WTC11 (cell line): ENCODE measurements at regions not wholly inside any gene's neighbourhood (a gene's known extent, or its start where the extent isn't known, plus 50 kb on each side); places are given as distances from the start of the nearest gene placed in this dataset.

Source experiments
- ATAC-seq: fragments of 200-7000 bp; cut with Tn5 transposase; 2 replicates; pipeline ENCODE4 v1.10.0; 2021; ENCODE audit warnings: mild to moderate bottlenecking, moderate library complexity
- CTCF ChIA-PET: fragments of 300-600 bp; sonication (Branson Sonifier 250); formaldehyde crosslinking; loops from one replicate; lab custom pipeline; 2021; ENCODE audit warnings: antibody characterized with exemption; lab: Charles Lee
- POLR2A ChIA-PET: fragments of 350-600 bp; sonication (Branson Sonifier 250); formaldehyde crosslinking; loops from one replicate; lab custom pipeline; 2021; ENCODE audit warnings: antibody characterized with exemption; lab: Charles Lee
- DNase-seq: peaks from one replicate; pipeline ENCODE4 v3.0.0; 2021; ENCODE audit warnings: low spot score
- H3K27ac Mint-ChIP-seq: 2 replicates; pipeline ENCODE4 v1.8.0; 2021; ENCODE audit warnings: mixed read lengths
- H3K27me3 Mint-ChIP-seq: 2 replicates; pipeline ENCODE4 v1.8.0; 2021; ENCODE audit warnings: low read depth, mild to moderate bottlenecking, moderate library complexity, mixed read lengths
- H3K36me3 Mint-ChIP-seq: 2 replicates; pipeline ENCODE4 v1.8.0; 2021; ENCODE audit warnings: mixed read lengths
- H3K4me1 Mint-ChIP-seq: 2 replicates; pipeline ENCODE4 v1.8.0; 2022; ENCODE audit warnings: mixed read lengths
- H3K4me3 Mint-ChIP-seq: 2 replicates; pipeline ENCODE4 v1.8.0; 2021; ENCODE audit warnings: mild to moderate bottlenecking, moderate library complexity, mixed read lengths
- H3K9me3 Mint-ChIP-seq: 2 replicates; pipeline ENCODE4 v1.8.0; 2021; ENCODE audit warnings: mixed read lengths
- ERG ChIP-seq: fragments of 250-450 bp; sonication (Bioruptor Pico); IDR thresholded peaks from 2 replicates; pipeline ENCODE4 v1.8.0; 2021; ENCODE audit warnings: mild to moderate bottlenecking
- ETV6 ChIP-seq: sonication (generic); formaldehyde crosslinking; IDR thresholded peaks from 2 replicates; pipeline ENCODE4 v1.8.1; 2022; ENCODE audit warnings: mild to moderate bottlenecking, missing genetic modification reagents
- FOXK1 ChIP-seq: sonication (generic); formaldehyde crosslinking; IDR thresholded peaks from 2 replicates; pipeline ENCODE4 v1.8.0; 2022; ENCODE audit warnings: mild to moderate bottlenecking, moderate library complexity, missing genetic modification reagents
- GTF2I ChIP-seq: fragments of 250-450 bp; sonication (Bioruptor Pico); conservative IDR thresholded peaks from 2 replicates; pipeline ENCODE4 v1.4.0; 2021; ENCODE audit warnings: mild to moderate bottlenecking
- HMGXB4 ChIP-seq: sonication (generic); formaldehyde crosslinking; IDR thresholded peaks from 2 replicates; pipeline ENCODE4 v1.8.1; 2023; ENCODE audit warnings: mild to moderate bottlenecking, moderate library complexity, missing genetic modification reagents
- IRF2 ChIP-seq: sonication (generic); formaldehyde crosslinking; IDR thresholded peaks from 2 replicates; pipeline ENCODE4 v1.8.0; 2022; ENCODE audit warnings: low read depth, missing genetic modification reagents, borderline replicate concordance
- NFATC4 ChIP-seq: fragments of 250-450 bp; sonication (Bioruptor Pico); IDR thresholded peaks from 2 replicates; pipeline ENCODE4 v1.9.0; 2021; ENCODE audit warnings: mild to moderate bottlenecking
- RORB ChIP-seq: fragments of 250-450 bp; sonication (Bioruptor Pico); IDR thresholded peaks from 2 replicates; pipeline ENCODE4 v1.9.0; 2021; ENCODE audit warnings: mild to moderate bottlenecking
- SOX15 ChIP-seq: fragments of 250-450 bp; sonication (Bioruptor Pico); IDR thresholded peaks from 2 replicates; pipeline ENCODE4 v1.9.0; 2021; ENCODE audit warnings: mild to moderate bottlenecking
- SP1 ChIP-seq: sonication (generic); formaldehyde crosslinking; conservative IDR thresholded peaks from 2 replicates; pipeline ENCODE4 v1.8.1; 2022; ENCODE audit warnings: missing genetic modification reagents
- ZNF121 ChIP-seq: sonication (generic); formaldehyde crosslinking; IDR thresholded peaks from 2 replicates; pipeline ENCODE4 v1.8.0; 2023; ENCODE audit warnings: missing genetic modification reagents
- ZNF219 ChIP-seq: sonication (generic); formaldehyde crosslinking; IDR thresholded peaks from 2 replicates; pipeline ENCODE4 v1.8.0; 2023; ENCODE audit warnings: missing genetic modification reagents, mild to moderate bottlenecking, borderline replicate concordance
- ZNF416 ChIP-seq: fragments of 250-450 bp; sonication (Bioruptor Pico); IDR thresholded peaks from 2 replicates; pipeline ENCODE4 v1.9.0; 2021; ENCODE audit warnings: mild to moderate bottlenecking, inconsistent platforms
- ZNF423 ChIP-seq: fragments of 250-450 bp; sonication (Bioruptor Pico); IDR thresholded peaks from 2 replicates; pipeline ENCODE4 v2.1.2; 2022; ENCODE audit warnings: mild to moderate bottlenecking, moderate library complexity

GRCh38 chr22:48340727-48341709, 1486.7 kb downstream of the BRD1 start:
- H3K4me1 Mint-ChIP-seq, result peaks cover 40% of the 10 kb centered on the region
- no peak overlapping the region for H3K4me3 Mint-ChIP-seq
- DNase-seq (no peak), ATAC-seq (peak; percentile 38)
- ChIA-PET CTCF (no interaction called here), POLR2A (no interaction called here)
- H3K27me3 Mint-ChIP-seq, result peaks cover 16% of the 10 kb centered on the region
- no peaks in the 10 kb centered on the region for H3K9me3 Mint-ChIP-seq
- H3K27ac Mint-ChIP-seq, result no peak overlapping the region; the same call in 1 of the 2 replicates
- TF ChIP-seq ZNF121 (CRISPR knock-in tag) (0 out of 2 replicates have a peak, but pooled peaks have one; percentile 27), ERG (CRISPR knock-in tag) (no peak)
- no peaks in the 10 kb centered on the region for H3K36me3 Mint-ChIP-seq

GRCh38 chr22:48340191-48340590, 1487.5 kb downstream of the BRD1 start:
- Mint-ChIP-seq H3K9me3 (no peaks in the 10 kb centered on the region), H3K4me3 (no peak overlapping the region), H3K36me3 (no peaks in the 10 kb centered on the region), H3K27me3 (peaks cover 16% of the 10 kb centered on the region), H3K27ac (no peak overlapping the region), H3K4me1 (peaks cover 40% of the 10 kb centered on the region)
- DNase-seq, result no peak
- TF ChIP-seq NFATC4 (no peak), ZNF423 (CRISPR knock-in tag) (peak; percentile 71)
- ChIA-PET CTCF (no interaction called here), POLR2A (no interaction called here)
- no peak for ATAC-seq

- CTCF ChIA-PET, result no interaction called here
- POLR2A ChIA-PET, result no interaction called here
- peaks cover 40% of the 10 kb centered on the region for H3K4me1 Mint-ChIP-seq
- no peaks in the 10 kb centered on the region for H3K9me3 Mint-ChIP-seq
- no peak overlapping the region; the same call in 1 of the 2 replicates for H3K27ac Mint-ChIP-seq
- no peak for ATAC-seq
- H3K27me3 Mint-ChIP-seq, result peaks cover 16% of the 10 kb centered on the region
- DNase-seq, result no peak
- TF ChIP-seq GTF2I (CRISPR knock-in tag) (no peak), FOXK1 (CRISPR knock-in tag) (no peak), ZNF416 (CRISPR knock-in tag) (no peak), ZNF219 (no peak), SOX15 (CRISPR knock-in tag) (no peak), SP1 (no peak), RORB (no peak), ETV6 (CRISPR knock-in tag) (no peak), HMGXB4 (CRISPR knock-in tag) (no peak), IRF2 (CRISPR knock-in tag) (no peak)
- H3K36me3 Mint-ChIP-seq, result no peaks in the 10 kb centered on the region
- H3K4me3 Mint-ChIP-seq, result no peak overlapping the region
These were observed 1488.6 kb downstream of the BRD1 start for GRCh38 chr22:48338793-48339705.
